OCI-LY1 (cell line): ENCODE measurements at regions not wholly inside any gene's neighbourhood (a gene's known extent, or its start where the extent isn't known, plus 50 kb on each side); places are given as distances from the start of the nearest gene placed in this dataset.

Experiments used
- H2AFZ ChIP-seq: fragments of 200-600 bp; sonication (generic), shearing (Covaris generic); 2 replicates; pipeline ENCODE4 v1.6.0; 2014; ENCODE audit warnings: antibody characterized with exemption, mild to moderate bottlenecking, low read length
- H3F3A ChIP-seq: fragments of 200-600 bp; sonication (generic), shearing (Covaris generic); 2 replicates; pipeline ENCODE4 v1.6.0; 2014; ENCODE audit warnings: mild to moderate bottlenecking, antibody characterized with exemption, low read length, moderate library complexity; ENCODE audit not compliant: insufficient read depth
- H3K27ac ChIP-seq: fragments of 200-600 bp; sonication (generic); 2 replicates; pipeline ENCODE4 v1.5.1; 2014; ENCODE audit warnings: low read length, mixed run types, mild to moderate bottlenecking, low read depth; ENCODE audit not compliant: poor library complexity, severe bottlenecking
- H3K27me3 ChIP-seq: fragments of 200-600 bp; sonication (generic); 2 replicates; pipeline ENCODE4 v1.6.0; 2014; ENCODE audit warnings: antibody characterized with exemption, mild to moderate bottlenecking, low read length, moderate library complexity; ENCODE audit not compliant: insufficient read depth
- H3K36me3 ChIP-seq: fragments of 200-600 bp; sonication (generic); 2 replicates; pipeline ENCODE4 v1.6.1; 2014; ENCODE audit warnings: mild to moderate bottlenecking, antibody characterized with exemption, low read length, moderate library complexity, mixed read lengths; ENCODE audit not compliant: insufficient read depth
- H3K4me1 ChIP-seq: fragments of 200-600 bp; sonication (generic); 2 replicates; pipeline ENCODE4 v1.5.1; 2014; ENCODE audit warnings: mild to moderate bottlenecking, low read length, moderate library complexity; ENCODE audit not compliant: insufficient read depth, severe bottlenecking
- H3K4me2 ChIP-seq: fragments of 200-600 bp; sonication (generic), shearing (Covaris generic); 2 replicates; pipeline ENCODE4 v1.6.1; 2014; ENCODE audit warnings: low read length
- H3K4me3 ChIP-seq: fragments of 200-600 bp; sonication (generic); 2 replicates; pipeline ENCODE4 v1.5.1; 2014; ENCODE audit warnings: low read length, low read depth, mild to moderate bottlenecking, mixed read lengths; ENCODE audit not compliant: poor library complexity, severe bottlenecking
- H3K79me2 ChIP-seq: fragments of 200-600 bp; shearing (Covaris generic); 2 replicates; pipeline ENCODE4 v1.6.1; 2016; ENCODE audit warnings: mixed run types, low read length, mixed read lengths; ENCODE audit not compliant: insufficient read depth
- H3K9ac ChIP-seq: fragments of 200-600 bp; sonication (generic), shearing (Covaris generic); 2 replicates; pipeline ENCODE4 v1.6.1; 2014; ENCODE audit warnings: mild to moderate bottlenecking, low read length, mixed read lengths
- H3K9me2 ChIP-seq: fragments of 200-600 bp; sonication (generic), shearing (Covaris generic); 2 replicates; pipeline ENCODE4 v1.6.1; 2014; ENCODE audit warnings: low read depth, mild to moderate bottlenecking, low read length, mixed read lengths
- H3K9me3 ChIP-seq: fragments of 200-600 bp; shearing (Covaris generic); 2 replicates; pipeline ENCODE4 v1.6.1; 2014; ENCODE audit warnings: low read length, mixed read lengths
- H4K20me1 ChIP-seq: fragments of 200-600 bp; sonication (generic), shearing (Covaris generic); 2 replicates; pipeline ENCODE4 v1.6.0; 2016; ENCODE audit warnings: mild to moderate bottlenecking, low read length; ENCODE audit not compliant: insufficient read depth
- CTCF ChIP-seq: fragments of 200-600 bp; sonication (generic), shearing (Covaris generic); IDR thresholded peaks from 2 replicates; pipeline ENCODE4 v1.5.1; 2017; ENCODE audit warnings: mild to moderate bottlenecking, antibody characterized with exemption, low read length, moderate library complexity, mixed read lengths
- EZH2 ChIP-seq: fragments of 200-600 bp; sonication (generic), shearing (Covaris generic); IDR thresholded peaks from 2 replicates; pipeline ENCODE4 v1.8.0; 2017; ENCODE audit warnings: borderline replicate concordance, mixed run types, mild to moderate bottlenecking, antibody characterized with exemption, low read length, moderate library complexity, mixed read lengths

DNA sequence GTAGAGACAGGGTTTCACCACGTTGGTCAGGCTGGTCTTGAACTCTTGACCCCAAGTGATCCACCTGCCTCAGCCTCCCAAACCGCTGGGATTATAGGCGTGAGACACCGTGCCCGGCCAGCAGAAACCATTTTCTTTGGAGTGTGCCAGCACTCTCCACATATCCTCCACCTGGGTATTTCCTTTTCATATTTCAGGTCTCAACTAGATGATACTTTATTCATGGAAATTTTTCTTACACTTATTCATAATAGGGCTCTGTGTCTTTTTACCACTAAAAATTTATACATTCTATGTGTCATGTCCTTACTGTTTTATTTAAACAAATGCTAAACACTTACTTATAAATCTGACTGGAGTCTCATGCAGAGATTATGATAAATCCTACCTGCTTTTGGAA, 305.9 kb downstream of the PCDH20 start:
- Histone ChIP-seq H3K4me2 (no peak overlapping the region), H3K9ac (no peak overlapping the region), H3K27me3 (no peaks in the 10 kb centered on the region), H3K36me3 (no peaks in the 10 kb centered on the region), H3K9me3 (no peaks in the 10 kb centered on the region), H3K4me1 (no peaks in the 10 kb centered on the region), H3F3A (no peaks in the 10 kb centered on the region), H2AFZ (no peak overlapping the region), H3K4me3 (no peak overlapping the region), H3K9me2 (no peaks in the 10 kb centered on the region), H4K20me1 (no peaks in the 10 kb centered on the region), H3K27ac (no peak overlapping the region), H3K79me2 (no peaks in the 10 kb centered on the region)
- TF ChIP-seq EZH2, result no peak
- TF ChIP-seq CTCF, result no peak

GRCh38 chr13:61107989-61108388, 307.7 kb downstream of the PCDH20 start:
- TF ChIP-seq EZH2 (no peak), CTCF (no peak)
- Histone ChIP-seq H3K9ac (no peak overlapping the region), H3K4me2 (no peak overlapping the region), H3F3A (no peaks in the 10 kb centered on the region), H3K36me3 (no peaks in the 10 kb centered on the region), H3K4me1 (no peaks in the 10 kb centered on the region), H3K27me3 (no peaks in the 10 kb centered on the region), H3K9me2 (no peaks in the 10 kb centered on the region), H4K20me1 (no peaks in the 10 kb centered on the region), H2AFZ (no peak overlapping the region), H3K4me3 (no peak overlapping the region), H3K79me2 (no peaks in the 10 kb centered on the region), H3K27ac (no peak overlapping the region), H3K9me3 (no peaks in the 10 kb centered on the region)

GRCh38 chr13:61095885-61096284, 319.8 kb downstream of the PCDH20 start:
- H3K27me3 ChIP-seq, result no peaks in the 10 kb centered on the region
- no peaks in the 10 kb centered on the region for H3K9me2 ChIP-seq
- no peak overlapping the region for H3K4me2 ChIP-seq
- TF ChIP-seq EZH2 (no peak), CTCF (no peak)
- no peaks in the 10 kb centered on the region for H3K9me3 ChIP-seq
- no peaks in the 10 kb centered on the region for H3F3A ChIP-seq
- no peak overlapping the region for H2AFZ ChIP-seq
- H3K9ac ChIP-seq, result no peak overlapping the region
- H4K20me1 ChIP-seq, result no peaks in the 10 kb centered on the region
- H3K4me1 ChIP-seq, result no peaks in the 10 kb centered on the region
- no peaks in the 10 kb centered on the region for H3K79me2 ChIP-seq
- no peaks in the 10 kb centered on the region for H3K36me3 ChIP-seq
- no peak overlapping the region for H3K27ac ChIP-seq
- no peak overlapping the region for H3K4me3 ChIP-seq
